ENCODE measurements at regions not wholly inside any gene's neighbourhood (a gene's known extent, or its start where the extent isn't known, plus 50 kb on each side); places are given as distances from the start of the nearest gene placed in this dataset.

DNA sequence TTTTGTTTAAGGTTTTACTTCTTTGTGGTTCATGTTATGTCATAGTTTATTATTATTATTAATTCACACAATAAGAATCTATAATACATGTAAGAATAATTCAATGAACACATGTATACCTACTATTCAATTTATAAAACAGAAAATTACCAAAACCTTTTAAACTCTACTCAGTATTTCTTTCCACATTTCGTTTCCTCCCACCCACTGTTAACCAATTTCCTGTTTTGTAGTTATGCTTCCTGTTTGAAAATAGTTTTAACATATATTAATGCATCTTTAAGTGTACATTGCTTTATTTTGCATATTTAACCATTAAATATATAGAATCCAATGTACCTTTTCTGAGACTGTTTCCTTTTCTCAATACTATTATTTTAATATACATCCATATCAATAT is 397.9 kb upstream of the SPTLC3 start:
- no peak for TF ChIP-seq EZH2 (IDR thresholded peaks at IDR 0.05; ENCODE audit: insufficient read depth, low read length)
- TF ChIP-seq, protein P1, sequence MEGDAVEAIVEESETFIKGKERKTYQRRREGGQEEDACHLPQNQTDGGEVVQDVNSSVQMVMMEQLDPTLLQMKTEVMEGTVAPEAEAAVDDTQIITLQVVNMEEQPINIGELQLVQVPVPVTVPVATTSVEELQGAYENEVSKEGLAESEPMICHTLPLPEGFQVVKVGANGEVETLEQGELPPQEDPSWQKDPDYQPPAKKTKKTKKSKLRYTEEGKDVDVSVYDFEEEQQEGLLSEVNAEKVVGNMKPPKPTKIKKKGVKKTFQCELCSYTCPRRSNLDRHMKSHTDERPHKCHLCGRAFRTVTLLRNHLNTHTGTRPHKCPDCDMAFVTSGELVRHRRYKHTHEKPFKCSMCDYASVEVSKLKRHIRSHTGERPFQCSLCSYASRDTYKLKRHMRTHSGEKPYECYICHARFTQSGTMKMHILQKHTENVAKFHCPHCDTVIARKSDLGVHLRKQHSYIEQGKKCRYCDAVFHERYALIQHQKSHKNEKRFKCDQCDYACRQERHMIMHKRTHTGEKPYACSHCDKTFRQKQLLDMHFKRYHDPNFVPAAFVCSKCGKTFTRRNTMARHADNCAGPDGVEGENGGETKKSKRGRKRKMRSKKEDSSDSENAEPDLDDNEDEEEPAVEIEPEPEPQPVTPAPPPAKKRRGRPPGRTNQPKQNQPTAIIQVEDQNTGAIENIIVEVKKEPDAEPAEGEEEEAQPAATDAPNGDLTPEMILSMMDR (IDR thresholded peaks at IDR 0.05; ENCODE audit: insufficient read depth, low read depth, low read length): no peak
